Activated B cell treated with CpG ODN at 0.5 μM for 24 hours (primary cell): ENCODE measurements at regions not wholly inside any gene's neighbourhood (a gene's known extent, or its start where the extent isn't known, plus 50 kb on each side); places are given as distances from the start of the nearest gene placed in this dataset.

Experiments used
- ATAC-seq: fragments of 200-7000 bp; cut with Tn5 transposase; one replicate; pipeline ENCODE4 v1.10.0; 2021; ENCODE audit warnings: low read depth, mild to moderate bottlenecking, moderate library complexity
- CTCF ChIA-PET: fragments of 350-600 bp; sonication (Branson Sonifier 250); formaldehyde crosslinking; loops from one replicate; lab custom pipeline; 2021; ENCODE audit warnings: antibody characterized with exemption; lab: Charles Lee
- POLR2A ChIA-PET: fragments of 350-600 bp; sonication (Branson Sonifier 250); formaldehyde crosslinking; loops from one replicate; lab custom pipeline; 2021; ENCODE audit warnings: antibody characterized with exemption; lab: Charles Lee
- DNase-seq: peaks from one replicate; pipeline ENCODE4 v3.0.0; 2022
- H3K27ac Mint-ChIP-seq: one replicate; pipeline ENCODE4 v1.8.0; 2020; ENCODE audit warnings: mixed read lengths
- H3K27me3 Mint-ChIP-seq: one replicate; pipeline ENCODE4 v1.8.0; 2021; ENCODE audit warnings: mixed read lengths
- H3K36me3 Mint-ChIP-seq: one replicate; pipeline ENCODE4 v1.8.0; 2021; ENCODE audit warnings: low read depth, mixed read lengths
- H3K4me1 Mint-ChIP-seq: one replicate; pipeline ENCODE4 v1.8.0; 2021; ENCODE audit warnings: mixed read lengths
- H3K4me3 Mint-ChIP-seq: one replicate; pipeline ENCODE4 v1.8.0; 2020; ENCODE audit warnings: mild to moderate bottlenecking, mixed read lengths
- H3K9me3 Mint-ChIP-seq: one replicate; pipeline ENCODE4 v1.8.0; 2020; ENCODE audit warnings: mixed read lengths
- intact Hi-C: fragments of 100-400 bp; cut with micrococcal nuclease; formaldehyde crosslinking; loops from one replicate; pipeline ENCODE4 v1.15.1; 2024
- TF ChIP-seq, protein P1 (sequence below): fragments of 200-600 bp; IDR thresholded peaks from one replicate; pipeline ENCODE4 v1.8.0; 2022; ENCODE audit warnings: antibody characterized with exemption, mild to moderate bottlenecking

DNA sequence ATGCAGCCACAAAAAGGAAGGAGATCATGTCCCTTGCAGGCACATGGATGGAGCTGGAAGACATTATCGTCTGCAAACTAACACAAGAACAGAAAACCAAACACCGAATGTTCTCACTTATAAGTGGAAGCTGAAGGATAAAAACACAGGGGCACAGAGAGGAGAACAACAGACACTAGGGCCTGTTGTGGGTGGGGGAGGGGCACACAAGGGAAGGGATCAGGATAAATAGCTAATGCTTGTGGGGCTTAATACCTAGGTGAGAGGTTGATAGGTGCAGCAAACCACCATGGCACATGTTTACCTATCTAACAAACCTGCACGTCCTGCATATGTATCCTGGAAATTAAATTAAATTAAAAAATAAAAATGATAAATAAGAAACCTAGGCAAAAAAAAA, 969.9 kb downstream of the TTLL7 start:
- DNase-seq (no peak), ATAC-seq (no peak)
- intact Hi-C loops, result no loop called here
- TF ChIP-seq, protein P1, sequence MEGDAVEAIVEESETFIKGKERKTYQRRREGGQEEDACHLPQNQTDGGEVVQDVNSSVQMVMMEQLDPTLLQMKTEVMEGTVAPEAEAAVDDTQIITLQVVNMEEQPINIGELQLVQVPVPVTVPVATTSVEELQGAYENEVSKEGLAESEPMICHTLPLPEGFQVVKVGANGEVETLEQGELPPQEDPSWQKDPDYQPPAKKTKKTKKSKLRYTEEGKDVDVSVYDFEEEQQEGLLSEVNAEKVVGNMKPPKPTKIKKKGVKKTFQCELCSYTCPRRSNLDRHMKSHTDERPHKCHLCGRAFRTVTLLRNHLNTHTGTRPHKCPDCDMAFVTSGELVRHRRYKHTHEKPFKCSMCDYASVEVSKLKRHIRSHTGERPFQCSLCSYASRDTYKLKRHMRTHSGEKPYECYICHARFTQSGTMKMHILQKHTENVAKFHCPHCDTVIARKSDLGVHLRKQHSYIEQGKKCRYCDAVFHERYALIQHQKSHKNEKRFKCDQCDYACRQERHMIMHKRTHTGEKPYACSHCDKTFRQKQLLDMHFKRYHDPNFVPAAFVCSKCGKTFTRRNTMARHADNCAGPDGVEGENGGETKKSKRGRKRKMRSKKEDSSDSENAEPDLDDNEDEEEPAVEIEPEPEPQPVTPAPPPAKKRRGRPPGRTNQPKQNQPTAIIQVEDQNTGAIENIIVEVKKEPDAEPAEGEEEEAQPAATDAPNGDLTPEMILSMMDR, result no peak
- H3K4me1 Mint-ChIP-seq, result no peaks in the 10 kb centered on the region
- CTCF ChIA-PET, result no interaction called here
- H3K4me3 Mint-ChIP-seq, result no peak overlapping the region
- peaks cover 8% of the 10 kb centered on the region for H3K9me3 Mint-ChIP-seq
- no peaks in the 10 kb centered on the region for H3K27me3 Mint-ChIP-seq
- H3K27ac Mint-ChIP-seq, result no peak overlapping the region
- POLR2A ChIA-PET, result no interaction called here
- peaks cover 2% of the 10 kb centered on the region for H3K36me3 Mint-ChIP-seq

DNA sequence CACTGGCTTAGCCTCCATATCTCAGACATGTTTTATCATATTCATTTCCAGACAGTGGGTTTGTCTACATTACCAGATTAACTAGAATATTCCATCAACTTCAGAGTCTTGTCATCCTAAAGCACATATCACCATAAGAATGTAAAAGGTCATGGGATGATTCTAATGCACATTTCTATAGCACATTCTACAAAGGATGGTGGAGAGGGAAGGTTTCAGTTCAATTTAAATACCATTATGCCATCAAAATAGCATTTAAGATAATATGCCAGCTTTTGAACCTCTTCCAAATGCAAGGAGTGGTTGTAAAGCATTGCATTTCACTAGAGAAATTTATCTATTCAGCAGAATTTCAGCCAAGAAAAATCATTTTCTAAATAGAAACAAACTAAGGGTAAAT, 970.5 kb downstream of the TTLL7 start:
- DNase-seq (no peak), ATAC-seq (no peak)
- H3K9me3 Mint-ChIP-seq, result peaks cover 8% of the 10 kb centered on the region
- peaks cover 2% of the 10 kb centered on the region for H3K36me3 Mint-ChIP-seq
- no peak overlapping the region for H3K4me3 Mint-ChIP-seq
- POLR2A ChIA-PET, result no interaction called here
- H3K27ac Mint-ChIP-seq, result no peak overlapping the region
- intact Hi-C loops, result no loop called here
- TF ChIP-seq, protein P1, result no peak
- H3K4me1 Mint-ChIP-seq, result no peaks in the 10 kb centered on the region
- CTCF ChIA-PET, result no interaction called here
- no peaks in the 10 kb centered on the region for H3K27me3 Mint-ChIP-seq

DNA sequence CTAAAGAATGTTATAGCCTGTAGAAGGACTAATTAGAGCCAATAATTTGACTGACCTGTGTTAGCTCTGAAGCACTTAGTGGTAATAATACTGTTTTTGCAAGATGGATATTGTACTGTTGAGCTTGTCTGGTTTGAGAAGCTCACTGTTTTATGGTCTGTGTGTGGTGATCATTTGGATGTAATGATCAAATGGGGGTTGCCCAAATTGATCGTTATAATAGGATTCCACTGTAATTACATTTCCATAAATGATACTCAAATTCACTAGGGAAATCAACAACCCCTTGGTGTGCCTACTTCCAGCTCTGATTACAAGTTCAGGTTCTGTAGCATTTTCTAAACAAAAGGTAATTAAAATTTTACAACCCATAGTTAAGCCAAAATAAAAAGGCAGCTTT, 971.4 kb downstream of the TTLL7 start:
- no peak for DNase-seq
- Mint-ChIP-seq H3K27ac (no peak overlapping the region), H3K27me3 (no peaks in the 10 kb centered on the region), H3K4me3 (no peak overlapping the region), H3K9me3 (peaks cover 6% of the 10 kb centered on the region), H3K36me3 (no peaks in the 10 kb centered on the region), H3K4me1 (no peaks in the 10 kb centered on the region)
- ChIA-PET POLR2A (no interaction called here), CTCF (no interaction called here)
- intact Hi-C loops, result no loop called here
- no peak for ATAC-seq
- TF ChIP-seq, protein P1, result no peak

DNA sequence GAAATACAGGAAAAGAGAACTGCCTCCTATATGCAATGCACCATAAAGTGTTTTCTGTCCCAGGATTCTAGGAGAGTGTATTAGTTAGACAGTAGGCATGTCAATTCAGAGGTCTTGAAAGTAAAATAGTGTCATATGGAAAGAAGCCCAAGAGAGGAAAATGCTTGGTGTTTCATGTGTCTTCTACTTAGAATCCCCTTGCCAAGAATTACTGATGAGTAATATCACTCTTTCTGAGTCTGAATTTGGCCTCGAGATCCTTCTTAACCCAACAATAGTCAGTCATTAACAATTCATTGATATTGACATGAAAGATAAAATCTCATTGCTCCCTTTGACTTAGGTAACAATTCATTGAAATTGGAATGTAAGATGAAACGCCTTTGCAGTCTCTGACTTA, 972.2 kb downstream of the TTLL7 start:
- CTCF ChIA-PET, result no interaction called here
- Mint-ChIP-seq H3K27me3 (no peaks in the 10 kb centered on the region), H3K27ac (no peak overlapping the region), H3K4me1 (no peaks in the 10 kb centered on the region), H3K9me3 (peaks cover 6% of the 10 kb centered on the region), H3K4me3 (no peak overlapping the region), H3K36me3 (no peaks in the 10 kb centered on the region)
- intact Hi-C loops, result no loop called here
- DNase-seq, result no peak
- ATAC-seq, result no peak
- TF ChIP-seq, protein P1, result no peak
- POLR2A ChIA-PET, result no interaction called here

DNA sequence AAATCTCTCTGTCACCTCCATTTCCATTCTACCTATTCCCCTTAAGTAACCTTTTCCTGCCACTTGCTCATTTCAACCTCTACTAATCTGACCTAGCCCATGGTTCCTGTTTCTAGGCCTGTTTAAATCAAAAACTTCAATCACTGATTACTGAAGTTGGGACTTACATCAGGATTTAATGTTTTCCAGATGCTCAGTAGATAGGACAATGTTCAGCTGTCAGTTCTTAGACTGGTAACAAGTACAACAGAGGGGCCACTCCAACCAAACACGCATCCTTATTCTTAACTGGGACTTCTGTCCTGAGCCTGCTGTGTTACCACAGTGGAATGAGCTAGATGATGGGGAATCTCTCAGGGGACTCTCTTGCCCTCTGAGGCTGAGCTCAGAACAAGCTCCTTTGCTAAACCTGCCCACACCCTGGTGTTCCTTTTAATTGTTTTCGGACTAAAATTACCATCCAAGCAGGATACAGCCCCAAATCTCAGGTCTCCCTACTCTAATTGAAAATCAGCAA, 974.6 kb downstream of the TTLL7 start:
- no peak overlapping the region for H3K27ac Mint-ChIP-seq
- TF ChIP-seq, protein P1, result no peak
- DNase-seq, result no peak
- no peaks in the 10 kb centered on the region for H3K4me1 Mint-ChIP-seq
- CTCF ChIA-PET, result no interaction called here
- ATAC-seq, result no peak
- POLR2A ChIA-PET, result no interaction called here
- intact Hi-C loops, result no loop called here
- H3K36me3 Mint-ChIP-seq, result peaks cover 6% of the 10 kb centered on the region
- H3K27me3 Mint-ChIP-seq, result no peaks in the 10 kb centered on the region
- H3K9me3 Mint-ChIP-seq, result peaks cover 12% of the 10 kb centered on the region
- no peak overlapping the region for H3K4me3 Mint-ChIP-seq
